Prostate gland (tissue), 2 donors: ENCODE measurements at regions not wholly inside any gene's neighbourhood (a gene's known extent, or its start where the extent isn't known, plus 50 kb on each side); places are given as distances from the start of the nearest gene placed in this dataset.

Experiments
- DNase-seq: peaks from one replicate; pipeline ENCODE4 v3.0.0-alpha.2; 2019; ENCODE audit warnings: low spot score
- H3K27ac ChIP-seq, 2 donors: fragments of 200-600 bp; sonication (generic); 2 replicates each; pipeline ENCODE4 v1.5.1; 2017 to 2019
- H3K27me3 ChIP-seq: fragments of 200-600 bp; sonication (generic); replicated peaks from 2 replicates; pipeline ENCODE4 v1.5.1; 2019; ENCODE audit not compliant: insufficient read depth
- H3K36me3 ChIP-seq, 2 donors: fragments of 200-600 bp; sonication (generic); 1 replicate in 1 of 2; 2 replicates in 1 of 2; pipeline versions ENCODE4 v1.5.1 to v1.8.1; 2017 to 2019
- H3K4me1 ChIP-seq: fragments of 200-600 bp; sonication (generic); replicated peaks from 2 replicates; pipeline ENCODE4 v1.5.1; 2019
- H3K4me3 ChIP-seq, 2 donors: fragments of 200-600 bp; sonication (generic); 2 replicates each; pipeline ENCODE4 v1.5.1; 2017 to 2019
- H3K9me3 ChIP-seq: fragments of 200-600 bp; sonication (generic); 2 replicates; pipeline ENCODE4 v1.5.1; 2017
- POLR2A ChIP-seq: fragments of 450-650 bp; IDR thresholded peaks from one replicate; pipeline ENCODE4 v1.6.1; 2016; ENCODE audit warnings: antibody characterized with exemption, mild to moderate bottlenecking
- POLR2AphosphoS5 ChIP-seq: sonication (generic); formaldehyde crosslinking; IDR thresholded peaks from one replicate; pipeline ENCODE4 v1.6.1; 2017; ENCODE audit warnings: antibody characterized with exemption
- WGBS: methylation state at CpG from one replicate; pipeline ENCODE4 v1.1.5; 2018; 5-methylcytosine and 5-hydroxymethylcytosine counted together
- intact Hi-C: fragments of 100-400 bp; cut with DNase I; formaldehyde crosslinking; loops from one replicate; pipeline ENCODE4 v1.14.2; 2022
- TF ChIP-seq, protein P1 (sequence below), 4 experiments: fragments of 200-600 bp in 2 of 4; fragments of 450-650 bp in 2 of 4; sonication (generic) in 2 of 4; IDR thresholded peaks; 1 replicate in 3 of 4; 2 replicates in 1 of 4; pipeline ENCODE4 v1.5.1; 2016 to 2019; ENCODE audit warnings: antibody characterized with exemption in 4 of 4, mild to moderate bottlenecking in 2 of 4, moderate library complexity in 2 of 4

DNA sequence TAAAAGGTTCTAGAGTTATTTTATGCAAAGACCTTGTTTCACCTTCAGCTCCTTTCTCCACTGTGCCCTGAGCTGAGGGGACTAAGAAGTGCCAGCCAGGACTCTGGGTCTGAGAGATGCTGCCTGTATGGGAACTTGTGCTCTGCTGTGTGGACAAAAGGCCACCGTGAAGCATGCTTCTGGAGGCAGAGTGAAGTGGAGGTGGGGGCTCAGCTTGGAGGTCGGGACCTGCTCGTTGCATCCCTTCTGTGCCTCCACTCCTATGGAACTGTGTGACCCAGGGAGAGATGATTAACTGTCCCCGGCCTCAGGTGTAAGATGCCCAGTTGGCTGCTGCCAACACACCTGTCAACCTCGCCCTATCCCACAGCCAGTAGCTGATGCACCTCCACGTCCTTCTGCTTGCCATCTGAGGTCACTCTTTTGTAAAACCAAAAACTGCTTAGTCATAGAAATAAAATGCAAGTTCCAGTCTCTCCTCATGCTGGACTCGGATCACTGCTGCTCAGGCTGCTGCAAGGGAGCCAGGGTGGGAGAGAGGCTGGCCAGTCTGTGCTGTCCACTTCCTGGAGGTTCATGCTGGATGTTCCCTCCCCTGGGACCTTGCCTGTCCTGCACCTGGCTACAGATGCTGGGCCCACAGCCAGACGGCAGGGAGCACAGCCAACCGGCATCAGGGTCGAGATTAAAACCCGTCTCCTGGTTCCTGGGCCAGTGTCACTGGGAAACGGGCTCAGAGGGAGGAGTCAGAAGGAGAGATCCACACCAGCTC, 113.2 kb downstream of the ACKR3 start:
- DNase-seq: no peak
- intact Hi-C loops: no loop called here
- no peak overlapping the region for H3K4me3 ChIP-seq

DNA sequence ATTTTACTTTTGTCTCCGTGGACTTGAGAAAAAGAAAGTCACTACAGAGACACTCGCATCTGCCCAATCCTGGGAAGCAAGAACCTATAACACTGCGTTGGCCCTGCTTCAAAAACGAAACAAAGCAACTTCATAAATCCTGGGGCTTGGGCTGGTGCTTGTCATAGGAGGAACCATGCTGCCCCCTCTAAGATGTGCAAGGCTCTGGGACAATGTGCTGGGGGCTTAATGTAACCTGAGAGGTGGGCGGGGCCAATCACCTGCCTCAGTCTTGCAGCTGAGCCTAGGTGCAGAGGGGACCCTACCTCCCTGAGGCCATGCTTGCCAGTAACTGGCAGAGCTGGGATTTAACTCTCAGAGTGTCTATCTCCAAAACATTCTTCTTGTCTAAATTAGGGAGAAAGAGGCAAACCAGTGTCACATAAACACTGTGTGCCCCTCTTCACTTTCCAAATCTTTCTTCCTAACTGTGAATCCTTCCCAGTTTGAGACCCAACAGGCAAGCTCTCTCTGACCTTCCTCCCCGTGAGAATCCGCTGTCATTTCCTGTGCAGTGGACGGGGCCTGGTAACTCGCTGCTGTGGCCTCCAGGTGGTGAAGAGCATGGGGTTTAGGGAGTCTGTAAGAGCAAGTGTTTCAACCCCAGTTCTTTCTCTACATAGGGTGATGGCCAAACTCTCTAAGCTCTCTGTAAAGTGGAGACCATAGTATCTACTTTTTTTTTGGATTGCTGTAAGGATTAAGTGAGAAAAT, 115.1 kb downstream of the ACKR3 start:
- Histone ChIP-seq H3K36me3 (no peaks in the 10 kb centered on the region), H3K4me3 (no peak overlapping the region), H3K9me3 (no peaks in the 10 kb centered on the region), H3K27ac (no peak overlapping the region), H3K4me1 (peaks cover 5% of the 10 kb centered on the region), H3K27me3 (no peaks in the 10 kb centered on the region)
- DNase-seq: no peak
- WGBS: 68% methylated on average over 9 of the region's 9 CpGs
- TF ChIP-seq POLR2AphosphoS5 (no peak), POLR2A (no peak)
- intact Hi-C loops: no loop called here

More for the DNA sequence above, 113.2 kb downstream of the ACKR3 start:
- H3K9me3 ChIP-seq: no peaks in the 10 kb centered on the region
- no peaks in the 10 kb centered on the region for H3K36me3 ChIP-seq
- H3K4me1 ChIP-seq: peaks cover 5% of the 10 kb centered on the region
- no peaks in the 10 kb centered on the region for H3K27me3 ChIP-seq
- no peak overlapping the region for H3K27ac ChIP-seq
- 71% methylated on average over 12 of the region's 12 CpGs for WGBS
- TF ChIP-seq POLR2AphosphoS5: no peak
- TF ChIP-seq POLR2A: no peak
- TF ChIP-seq, protein P1, sequence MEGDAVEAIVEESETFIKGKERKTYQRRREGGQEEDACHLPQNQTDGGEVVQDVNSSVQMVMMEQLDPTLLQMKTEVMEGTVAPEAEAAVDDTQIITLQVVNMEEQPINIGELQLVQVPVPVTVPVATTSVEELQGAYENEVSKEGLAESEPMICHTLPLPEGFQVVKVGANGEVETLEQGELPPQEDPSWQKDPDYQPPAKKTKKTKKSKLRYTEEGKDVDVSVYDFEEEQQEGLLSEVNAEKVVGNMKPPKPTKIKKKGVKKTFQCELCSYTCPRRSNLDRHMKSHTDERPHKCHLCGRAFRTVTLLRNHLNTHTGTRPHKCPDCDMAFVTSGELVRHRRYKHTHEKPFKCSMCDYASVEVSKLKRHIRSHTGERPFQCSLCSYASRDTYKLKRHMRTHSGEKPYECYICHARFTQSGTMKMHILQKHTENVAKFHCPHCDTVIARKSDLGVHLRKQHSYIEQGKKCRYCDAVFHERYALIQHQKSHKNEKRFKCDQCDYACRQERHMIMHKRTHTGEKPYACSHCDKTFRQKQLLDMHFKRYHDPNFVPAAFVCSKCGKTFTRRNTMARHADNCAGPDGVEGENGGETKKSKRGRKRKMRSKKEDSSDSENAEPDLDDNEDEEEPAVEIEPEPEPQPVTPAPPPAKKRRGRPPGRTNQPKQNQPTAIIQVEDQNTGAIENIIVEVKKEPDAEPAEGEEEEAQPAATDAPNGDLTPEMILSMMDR (IDR thresholded peaks at IDR 0.05): no peak

DNA sequence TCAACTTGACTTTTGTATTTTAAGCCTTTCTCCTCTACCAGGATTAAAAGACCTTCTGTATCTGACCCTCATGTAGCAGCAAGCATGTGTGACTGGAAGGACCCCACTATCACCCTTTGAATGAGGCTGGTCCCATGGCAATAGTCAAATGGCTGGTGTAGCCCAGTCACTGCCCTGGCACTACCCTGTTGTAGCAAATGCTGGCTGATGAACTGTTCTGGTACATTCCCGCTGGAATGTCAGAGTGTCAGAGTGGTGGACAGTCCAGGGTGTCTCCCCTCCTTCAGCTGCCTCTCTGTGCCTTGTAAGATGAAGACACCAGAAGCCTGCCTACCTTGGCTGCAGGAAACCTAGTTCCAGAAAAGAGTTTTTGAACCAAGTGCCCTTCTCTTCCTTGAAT, 115.7 kb downstream of the ACKR3 start:
- H3K36me3 ChIP-seq: no peaks in the 10 kb centered on the region
- H3K9me3 ChIP-seq: no peaks in the 10 kb centered on the region
- no peak for TF ChIP-seq POLR2A
- intact Hi-C loops: no loop called here
- 100% methylated on average over 1 of the region's 1 CpG for WGBS
- no peak for DNase-seq
- no peaks in the 10 kb centered on the region for H3K27me3 ChIP-seq
- no peak overlapping the region for H3K27ac ChIP-seq
- peaks cover under 1% of the 10 kb centered on the region for H3K4me1 ChIP-seq
- H3K4me3 ChIP-seq: no peak overlapping the region

DNA sequence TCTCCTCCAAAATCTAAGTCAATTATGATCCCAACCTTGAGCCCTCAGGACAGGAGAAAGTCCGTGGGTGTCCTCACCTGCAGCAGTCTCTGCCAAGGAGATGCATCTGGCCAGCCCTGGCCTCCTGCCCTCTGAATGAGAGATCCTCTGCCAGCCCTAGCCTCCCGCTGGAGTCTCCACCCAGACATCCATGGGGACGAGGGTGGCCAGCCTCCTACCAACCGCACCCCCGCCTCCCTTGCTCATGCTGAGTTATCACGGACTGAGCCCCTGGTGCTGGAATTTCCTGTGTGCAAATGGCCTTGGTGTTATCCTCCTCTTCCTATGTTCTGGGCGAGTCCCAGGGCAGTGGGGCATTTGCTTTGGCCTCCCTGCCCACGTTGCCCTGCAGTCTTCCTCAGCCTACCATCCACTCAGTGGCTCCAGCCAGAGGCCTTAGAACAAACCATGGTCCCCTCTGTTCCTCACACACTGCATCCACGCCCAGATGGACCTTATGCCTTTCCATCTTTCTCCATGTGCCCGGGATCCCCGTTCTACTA, 116.4 kb downstream of the ACKR3 start:
- 91% methylated on average over 10 of the region's 11 CpGs for WGBS
- no peaks in the 10 kb centered on the region for H3K27me3 ChIP-seq
- no peak for TF ChIP-seq POLR2A
- TF ChIP-seq, protein P1 (IDR thresholded peaks at IDR 0.05): no peak
- TF ChIP-seq POLR2AphosphoS5: no peak
- H3K4me3 ChIP-seq: no peak overlapping the region
- no peaks in the 10 kb centered on the region for H3K4me1 ChIP-seq
- no peak for DNase-seq
- no peak overlapping the region for H3K27ac ChIP-seq
- H3K36me3 ChIP-seq: no peaks in the 10 kb centered on the region
- intact Hi-C loops: no loop called here
- no peaks in the 10 kb centered on the region for H3K9me3 ChIP-seq

DNA sequence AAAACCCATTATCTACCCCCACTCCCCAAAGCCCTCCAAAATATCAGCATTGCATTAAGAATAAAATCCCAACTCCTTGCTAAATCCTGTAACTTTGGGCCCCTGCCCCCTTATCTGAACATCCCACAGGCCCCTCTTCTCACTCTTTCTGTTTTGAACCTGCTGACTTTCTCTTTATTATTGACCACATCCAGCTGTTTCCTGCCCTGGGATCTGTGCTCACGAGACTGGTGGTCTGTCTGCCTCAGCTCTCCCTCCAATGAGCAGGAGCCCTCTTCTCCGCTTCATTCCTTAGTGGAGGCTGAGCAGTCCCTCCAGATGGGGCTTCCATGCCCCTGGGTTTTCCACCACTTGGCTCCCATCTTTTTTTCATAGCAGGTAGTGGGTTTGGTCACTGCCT, 116.9 kb downstream of the ACKR3 start:
- no peaks in the 10 kb centered on the region for H3K36me3 ChIP-seq
- H3K27ac ChIP-seq: no peak overlapping the region
- TF ChIP-seq POLR2A (no peak), POLR2AphosphoS5 (no peak)
- TF ChIP-seq, protein P1 (IDR thresholded peaks at IDR 0.05): no peak
- no peaks in the 10 kb centered on the region for H3K27me3 ChIP-seq
- intact Hi-C loops: no loop called here
- 90% methylated on average over 2 of the region's 2 CpGs for WGBS
- no peak for DNase-seq
- H3K9me3 ChIP-seq: no peaks in the 10 kb centered on the region
- no peaks in the 10 kb centered on the region for H3K4me1 ChIP-seq
- no peak overlapping the region for H3K4me3 ChIP-seq
